VCaP (cell line): ENCODE measurements at regions not wholly inside any gene's neighbourhood (a gene's known extent, or its start where the extent isn't known, plus 50 kb on each side); places are given as distances from the start of the nearest gene placed in this dataset.

ENCODE experiments used
- H3K27ac ChIP-seq: fragments of 450-650 bp; 2 replicates; pipeline ENCODE4 v1.5.1; 2017
- TF ChIP-seq, protein P1 (sequence below): fragments of 450-650 bp; conservative IDR thresholded peaks from 2 replicates; pipeline ENCODE4 v1.5.1; 2017; ENCODE audit warnings: mild to moderate bottlenecking, moderate library complexity

DNA sequence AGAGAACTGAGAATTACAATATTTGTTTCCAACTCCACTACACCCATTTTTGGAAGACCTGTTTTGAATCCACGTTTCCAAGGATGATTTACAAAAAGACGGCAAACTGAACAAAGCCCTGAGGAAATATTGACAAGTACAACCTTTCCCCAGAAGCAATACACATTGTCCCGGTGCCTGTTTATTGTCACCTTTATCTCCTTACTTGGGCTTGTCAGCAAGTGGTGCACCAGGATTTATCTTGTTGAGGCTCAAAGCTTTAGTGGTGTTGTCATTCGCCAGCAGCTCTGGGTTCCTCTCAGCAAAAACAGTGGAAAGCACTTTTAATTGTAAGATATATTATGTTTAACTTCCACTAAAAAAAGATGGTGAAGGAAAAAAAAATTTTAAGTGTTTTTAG is 1191.9 kb upstream of the TENM4 start:
- TF ChIP-seq, protein P1, sequence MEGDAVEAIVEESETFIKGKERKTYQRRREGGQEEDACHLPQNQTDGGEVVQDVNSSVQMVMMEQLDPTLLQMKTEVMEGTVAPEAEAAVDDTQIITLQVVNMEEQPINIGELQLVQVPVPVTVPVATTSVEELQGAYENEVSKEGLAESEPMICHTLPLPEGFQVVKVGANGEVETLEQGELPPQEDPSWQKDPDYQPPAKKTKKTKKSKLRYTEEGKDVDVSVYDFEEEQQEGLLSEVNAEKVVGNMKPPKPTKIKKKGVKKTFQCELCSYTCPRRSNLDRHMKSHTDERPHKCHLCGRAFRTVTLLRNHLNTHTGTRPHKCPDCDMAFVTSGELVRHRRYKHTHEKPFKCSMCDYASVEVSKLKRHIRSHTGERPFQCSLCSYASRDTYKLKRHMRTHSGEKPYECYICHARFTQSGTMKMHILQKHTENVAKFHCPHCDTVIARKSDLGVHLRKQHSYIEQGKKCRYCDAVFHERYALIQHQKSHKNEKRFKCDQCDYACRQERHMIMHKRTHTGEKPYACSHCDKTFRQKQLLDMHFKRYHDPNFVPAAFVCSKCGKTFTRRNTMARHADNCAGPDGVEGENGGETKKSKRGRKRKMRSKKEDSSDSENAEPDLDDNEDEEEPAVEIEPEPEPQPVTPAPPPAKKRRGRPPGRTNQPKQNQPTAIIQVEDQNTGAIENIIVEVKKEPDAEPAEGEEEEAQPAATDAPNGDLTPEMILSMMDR = no peak
- H3K27ac ChIP-seq = no peak overlapping the region

DNA sequence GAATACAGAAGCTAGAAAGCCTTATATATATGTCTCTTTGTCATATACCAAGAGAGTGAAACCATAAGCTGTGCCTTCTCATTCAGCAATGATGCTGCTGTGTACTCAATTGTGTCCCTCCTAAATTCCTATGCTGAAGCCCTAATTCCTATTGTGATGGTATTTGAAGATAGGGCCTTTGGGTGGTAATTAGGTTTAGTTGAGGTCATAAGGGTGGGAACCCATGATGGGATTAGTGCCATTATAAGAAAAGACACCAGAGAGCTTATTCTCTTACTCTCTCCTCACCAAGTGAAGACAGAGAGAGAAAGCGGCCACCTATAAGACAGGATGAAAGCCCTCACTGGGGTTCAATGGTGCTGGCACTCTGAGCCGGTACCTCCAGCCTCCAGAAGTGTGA is 1191.3 kb upstream of the TENM4 start:
- no peak overlapping the region for H3K27ac ChIP-seq
- TF ChIP-seq, protein P1 = no peak

DNA sequence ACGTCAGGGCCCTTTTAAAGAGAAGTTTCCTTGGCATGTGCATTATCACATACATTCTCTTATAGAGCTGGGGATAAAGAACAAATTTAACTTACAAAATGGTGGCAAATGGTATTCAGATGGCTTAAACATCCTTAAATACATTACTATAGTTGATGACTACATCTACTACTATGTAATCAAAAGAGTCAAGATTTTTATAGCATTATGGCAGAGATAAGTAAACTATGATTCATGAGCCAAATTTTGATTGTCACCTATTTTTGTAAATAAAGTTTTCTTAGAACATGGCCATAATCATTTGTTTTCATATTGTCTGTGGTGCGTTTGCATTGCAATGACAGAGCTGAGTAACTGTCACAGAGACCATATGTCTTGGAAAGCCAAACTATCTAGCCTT is 1188.6 kb upstream of the TENM4 start:
- no peak overlapping the region for H3K27ac ChIP-seq
- TF ChIP-seq, protein P1 = no peak

DNA sequence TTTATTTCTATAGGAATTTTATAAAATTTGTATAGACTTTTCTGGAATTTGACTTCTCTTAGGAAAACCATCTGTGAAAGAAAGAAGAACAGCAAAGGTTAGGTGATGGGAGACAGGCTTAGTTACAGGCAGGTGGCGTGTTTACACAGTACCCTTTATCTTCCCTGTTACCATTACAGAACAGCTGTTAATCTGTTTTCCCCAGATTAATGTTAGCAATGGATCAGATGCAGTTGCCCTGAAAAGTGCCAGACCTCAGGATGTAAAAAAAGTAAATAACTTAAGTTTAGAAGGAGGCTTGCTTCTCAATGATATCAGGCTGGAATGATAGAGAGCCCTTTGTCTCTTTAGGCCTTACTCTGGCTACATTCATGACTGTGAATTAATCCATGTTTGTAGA is 1186.5 kb upstream of the TENM4 start:
- TF ChIP-seq, protein P1 = no peak
- H3K27ac ChIP-seq = no peak overlapping the region

DNA sequence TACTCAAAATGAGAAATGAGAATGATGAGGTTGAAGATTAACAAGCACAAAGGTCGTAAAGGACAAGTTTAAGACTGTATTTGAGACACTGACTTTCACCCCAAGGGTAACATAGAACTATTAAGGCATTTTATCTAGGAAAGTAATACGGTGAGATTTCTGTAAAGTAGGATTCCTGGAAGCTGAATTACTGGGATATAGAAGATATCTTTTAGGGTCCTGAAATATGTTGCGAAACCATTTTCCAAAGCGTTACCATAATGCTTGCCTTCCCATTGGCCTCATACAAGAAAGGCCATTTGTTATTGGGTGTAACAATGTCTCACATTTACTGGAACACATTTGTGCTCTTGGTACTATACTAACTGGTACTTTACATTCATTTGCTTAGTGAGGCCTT is 1185.9 kb upstream of the TENM4 start:
- TF ChIP-seq, protein P1 = no peak
- no peak overlapping the region for H3K27ac ChIP-seq

DNA sequence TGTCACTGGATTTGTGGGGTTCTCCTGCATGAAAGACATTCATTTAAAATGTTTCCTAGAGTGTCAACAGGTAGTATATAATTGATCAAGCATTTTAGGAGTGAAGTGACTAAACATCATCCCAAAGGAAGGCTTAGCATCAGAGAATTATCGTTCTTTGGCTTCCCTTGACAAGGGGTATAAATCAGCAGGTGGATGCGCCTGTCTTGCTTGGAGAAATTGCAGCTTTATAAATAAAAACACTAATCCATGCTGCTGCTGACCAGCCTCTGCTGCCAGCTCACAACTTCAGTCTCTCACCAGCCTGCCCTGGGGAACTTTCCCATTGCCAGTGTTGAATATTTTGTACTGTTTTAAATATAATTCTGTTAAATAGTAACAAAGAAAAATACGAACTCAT is 1184.7 kb upstream of the TENM4 start:
- no peak overlapping the region for H3K27ac ChIP-seq
- TF ChIP-seq, protein P1 = no peak

DNA sequence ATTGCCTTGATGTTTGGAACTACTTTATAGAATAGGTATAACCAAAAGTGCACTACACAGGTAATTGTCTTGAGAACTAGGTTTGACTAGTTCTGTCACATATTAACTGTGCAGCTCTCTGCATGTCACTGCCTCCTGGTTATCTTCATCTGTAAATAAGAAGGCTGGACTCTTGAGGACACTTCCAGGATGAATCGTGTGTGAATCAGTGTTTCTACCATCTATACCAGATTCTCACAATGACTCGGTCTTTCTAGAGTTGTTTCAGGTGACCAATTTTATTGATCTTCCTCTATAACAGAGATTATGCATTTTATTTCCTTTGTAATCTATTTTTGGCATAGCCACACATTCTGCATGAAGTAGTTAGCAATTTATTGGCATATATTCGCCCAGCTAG is 1181.0 kb upstream of the TENM4 start:
- H3K27ac ChIP-seq = peak overlapping the region; percentile 55
- TF ChIP-seq, protein P1 = no peak

DNA sequence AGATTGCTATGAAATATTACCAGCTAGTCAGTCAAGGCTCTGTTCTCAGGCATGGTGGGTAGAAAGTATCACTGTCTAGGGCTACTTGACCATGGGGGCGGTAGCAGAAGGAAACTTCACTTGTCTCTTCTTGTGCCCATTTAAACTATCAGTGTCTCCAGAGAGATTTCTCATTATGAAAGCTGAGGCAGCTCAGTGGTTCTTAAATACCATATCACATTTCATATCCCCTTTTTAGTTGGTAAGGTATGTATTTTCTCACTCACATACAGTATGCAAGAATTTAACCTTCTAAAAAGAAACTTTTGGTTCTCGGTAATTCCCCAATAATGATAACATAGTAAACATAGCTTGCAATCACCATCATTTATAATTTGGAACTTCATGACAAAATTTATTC is 1180.0 kb upstream of the TENM4 start:
- peak overlapping the region; percentile 55; the same call in 1 of the 2 replicates for H3K27ac ChIP-seq
- TF ChIP-seq, protein P1 = no peak
